Panc1 (cell line): ENCODE measurements at regions not wholly inside any gene's neighbourhood (a gene's known extent, or its start where the extent isn't known, plus 50 kb on each side); places are given as distances from the start of the nearest gene placed in this dataset.

Source experiments
- POLR2AphosphoS5 ChIP-seq: IDR thresholded peaks from 2 replicates; pipeline ENCODE4 v1.6.1; 2012; ENCODE audit warnings: mild to moderate bottlenecking, low read depth, low read length, moderate library complexity
- SIN3A ChIP-seq: IDR thresholded peaks from 2 replicates; pipeline ENCODE4 v1.6.1; 2012; ENCODE audit warnings: low read depth, mild to moderate bottlenecking, low read length, moderate library complexity, borderline replicate concordance; ENCODE audit not compliant: insufficient read depth
- TCF7L2 ChIP-seq: IDR thresholded peaks from 2 replicates; pipeline ENCODE4 v1.6.1; 2011; ENCODE audit warnings: mild to moderate bottlenecking, low read depth, low read length, inconsistent platforms
- TF ChIP-seq, protein P1 (sequence below): fragments of 450-650 bp; IDR thresholded peaks from 2 replicates; pipeline ENCODE4 v1.5.1; 2017; ENCODE audit warnings: mild to moderate bottlenecking
- TF ChIP-seq, protein P2 (sequence below), 2 experiments: IDR thresholded peaks; 2 replicates each; pipeline ENCODE4 v1.6.1; 2011 to 2012; ENCODE audit warnings: low read depth in 2 of 2, control low read depth in 1 of 2, low read length in 1 of 2, mild to moderate bottlenecking in 1 of 2, moderate library complexity in 1 of 2; ENCODE audit not compliant: insufficient read depth in 1 of 2

DNA sequence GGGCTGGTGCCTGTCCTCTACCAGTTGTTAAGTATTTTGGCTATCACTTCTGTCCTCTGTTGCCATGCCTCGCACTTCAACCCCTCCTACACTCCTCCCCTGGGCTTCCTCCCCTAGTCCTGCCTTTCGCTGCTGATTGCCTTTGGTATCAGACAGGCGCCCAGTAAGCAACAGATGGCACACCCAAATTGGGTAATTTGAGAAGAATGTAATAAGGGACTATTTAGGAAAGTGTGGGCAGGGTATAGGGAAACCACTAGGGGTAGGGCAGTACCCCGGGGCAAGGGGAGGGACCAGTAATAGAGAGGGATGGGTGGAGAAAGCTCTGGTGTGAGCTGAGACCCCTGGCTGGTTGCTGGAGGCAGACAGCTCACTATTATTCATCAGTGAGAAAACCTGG is 172.7 kb upstream of the USP9X start:
- TF ChIP-seq, protein P1, sequence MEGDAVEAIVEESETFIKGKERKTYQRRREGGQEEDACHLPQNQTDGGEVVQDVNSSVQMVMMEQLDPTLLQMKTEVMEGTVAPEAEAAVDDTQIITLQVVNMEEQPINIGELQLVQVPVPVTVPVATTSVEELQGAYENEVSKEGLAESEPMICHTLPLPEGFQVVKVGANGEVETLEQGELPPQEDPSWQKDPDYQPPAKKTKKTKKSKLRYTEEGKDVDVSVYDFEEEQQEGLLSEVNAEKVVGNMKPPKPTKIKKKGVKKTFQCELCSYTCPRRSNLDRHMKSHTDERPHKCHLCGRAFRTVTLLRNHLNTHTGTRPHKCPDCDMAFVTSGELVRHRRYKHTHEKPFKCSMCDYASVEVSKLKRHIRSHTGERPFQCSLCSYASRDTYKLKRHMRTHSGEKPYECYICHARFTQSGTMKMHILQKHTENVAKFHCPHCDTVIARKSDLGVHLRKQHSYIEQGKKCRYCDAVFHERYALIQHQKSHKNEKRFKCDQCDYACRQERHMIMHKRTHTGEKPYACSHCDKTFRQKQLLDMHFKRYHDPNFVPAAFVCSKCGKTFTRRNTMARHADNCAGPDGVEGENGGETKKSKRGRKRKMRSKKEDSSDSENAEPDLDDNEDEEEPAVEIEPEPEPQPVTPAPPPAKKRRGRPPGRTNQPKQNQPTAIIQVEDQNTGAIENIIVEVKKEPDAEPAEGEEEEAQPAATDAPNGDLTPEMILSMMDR = no peak
- no peak for TF ChIP-seq POLR2AphosphoS5
- no peak for TF ChIP-seq SIN3A
- TF ChIP-seq, protein P2, sequence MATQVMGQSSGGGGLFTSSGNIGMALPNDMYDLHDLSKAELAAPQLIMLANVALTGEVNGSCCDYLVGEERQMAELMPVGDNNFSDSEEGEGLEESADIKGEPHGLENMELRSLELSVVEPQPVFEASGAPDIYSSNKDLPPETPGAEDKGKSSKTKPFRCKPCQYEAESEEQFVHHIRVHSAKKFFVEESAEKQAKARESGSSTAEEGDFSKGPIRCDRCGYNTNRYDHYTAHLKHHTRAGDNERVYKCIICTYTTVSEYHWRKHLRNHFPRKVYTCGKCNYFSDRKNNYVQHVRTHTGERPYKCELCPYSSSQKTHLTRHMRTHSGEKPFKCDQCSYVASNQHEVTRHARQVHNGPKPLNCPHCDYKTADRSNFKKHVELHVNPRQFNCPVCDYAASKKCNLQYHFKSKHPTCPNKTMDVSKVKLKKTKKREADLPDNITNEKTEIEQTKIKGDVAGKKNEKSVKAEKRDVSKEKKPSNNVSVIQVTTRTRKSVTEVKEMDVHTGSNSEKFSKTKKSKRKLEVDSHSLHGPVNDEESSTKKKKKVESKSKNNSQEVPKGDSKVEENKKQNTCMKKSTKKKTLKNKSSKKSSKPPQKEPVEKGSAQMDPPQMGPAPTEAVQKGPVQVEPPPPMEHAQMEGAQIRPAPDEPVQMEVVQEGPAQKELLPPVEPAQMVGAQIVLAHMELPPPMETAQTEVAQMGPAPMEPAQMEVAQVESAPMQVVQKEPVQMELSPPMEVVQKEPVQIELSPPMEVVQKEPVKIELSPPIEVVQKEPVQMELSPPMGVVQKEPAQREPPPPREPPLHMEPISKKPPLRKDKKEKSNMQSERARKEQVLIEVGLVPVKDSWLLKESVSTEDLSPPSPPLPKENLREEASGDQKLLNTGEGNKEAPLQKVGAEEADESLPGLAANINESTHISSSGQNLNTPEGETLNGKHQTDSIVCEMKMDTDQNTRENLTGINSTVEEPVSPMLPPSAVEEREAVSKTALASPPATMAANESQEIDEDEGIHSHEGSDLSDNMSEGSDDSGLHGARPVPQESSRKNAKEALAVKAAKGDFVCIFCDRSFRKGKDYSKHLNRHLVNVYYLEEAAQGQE (IDR thresholded peaks at IDR 0.05; ENCODE audit: insufficient read depth in 1 of 2, low read depth in 2 of 2, low read length in 1 of 2) = no peak
- TF ChIP-seq TCF7L2 = no peak
